Stomach (tissue), 4 donors: ENCODE measurements at regions not wholly inside any gene's neighbourhood (a gene's known extent, or its start where the extent isn't known, plus 50 kb on each side); places are given as distances from the start of the nearest gene placed in this dataset.

Source experiments
- POLR2A ChIP-seq, 4 donors: fragments of 450-650 bp; IDR thresholded peaks; one replicate each; pipeline ENCODE4 v1.6.1; 2016; ENCODE audit warnings: antibody characterized with exemption in 4 of 4, control low read depth in 2 of 4, mild to moderate bottlenecking in 1 of 4, moderate library complexity in 1 of 4
- POLR2AphosphoS5 ChIP-seq, 3 donors: sonication (generic); formaldehyde crosslinking; IDR thresholded peaks; one replicate each; pipeline ENCODE4 v1.6.1; 2016; ENCODE audit warnings: antibody characterized with exemption in 3 of 3

- no peak for TF ChIP-seq POLR2AphosphoS5 (IDR thresholded peaks at IDR 0.05)
- TF ChIP-seq POLR2A (IDR thresholded peaks at IDR 0.05) = no peak
Observed at GRCh38 chr21:22763442-22763841, 1765.2 kb downstream of the NCAM2 start.
